ENCODE measurements at regions not wholly inside any gene's neighbourhood (a gene's known extent, or its start where the extent isn't known, plus 50 kb on each side); places are given as distances from the start of the nearest gene placed in this dataset.
"Not testable (repeated sequence)": the region's sequence is repeated elsewhere in the genome, so short reads cannot be mapped to it uniquely, and the experiment has no call there.

GRCh38 chr4:128536746-128537145 lies 249.1 kb upstream of the PGRMC2 start:
- Histone ChIP-seq H3K9me3 (ENCODE audit: control insufficient read depth, low read depth, low read length) (no peaks in the 10 kb centered on the region), H3K27me3 (ENCODE audit: control insufficient read depth, extremely low read depth, insufficient read depth, low read length) (no peaks in the 10 kb centered on the region), H3K36me3 (ENCODE audit: control insufficient read depth in 2 of 2, extremely low read depth in 1 of 2, insufficient read depth in 2 of 2, low read length in 2 of 2) (no peaks in the 10 kb centered on the region), H3K9me1 (ENCODE audit: control insufficient read depth, extremely low read depth, insufficient read depth, low read length) (no peaks in the 10 kb centered on the region), H3K79me2 (ENCODE audit: control insufficient read depth, insufficient read depth, low read length) (no peaks in the 10 kb centered on the region), H4K20me1 (ENCODE audit: control insufficient read depth, extremely low read depth, insufficient read depth, low read length) (no peaks in the 10 kb centered on the region), H3K9ac (ENCODE audit: control insufficient read depth, extremely low read depth, insufficient read depth, low read length) (no peak overlapping the region), H3K4me3 (ENCODE audit: control insufficient read depth in 2 of 3, extremely low read depth in 1 of 3, insufficient read depth in 2 of 3, low read depth in 1 of 3, low read length in 3 of 3) (no peak overlapping the region), H3K4me2 (ENCODE audit: control insufficient read depth, extremely low read depth, insufficient read depth, low read depth, low read length) (no peak overlapping the region), H2AFZ (ENCODE audit: control insufficient read depth, low read length) (no peak overlapping the region), H3K4me1 (ENCODE audit: control insufficient read depth, extremely low read depth, insufficient read depth, low read length) (no peaks in the 10 kb centered on the region), H3K27ac (ENCODE audit: control insufficient read depth, insufficient read depth, low read length) (no peak overlapping the region)
- no peak for TF ChIP-seq CTCF (optimal IDR thresholded peaks at IDR 0.05 in 1 of 3, IDR thresholded peaks at IDR 0.05 in 1 of 3, conservative IDR thresholded peaks at IDR 0.05 in 1 of 3; ENCODE audit: extremely low read depth in 1 of 3, insufficient read depth in 2 of 3, low read length in 3 of 3)
- no peak for TF ChIP-seq EZH2 (IDR thresholded peaks at IDR 0.05; ENCODE audit: low read length)
- FAIRE-seq, result no peak
- no peak for DNase-seq (ENCODE audit: low read depth, low spot score)
- dilution Hi-C loops (cut with MboI; ENCODE audit: extremely low pct_ligation_motif_present, low sequenced_read_pairs), result no loop called here

GRCh38 chr4:128535510-128535909 lies 247.9 kb upstream of the PGRMC2 start:
- H3K9me1 ChIP-seq (ENCODE audit: control insufficient read depth, extremely low read depth, insufficient read depth, low read length); DNase-seq (ENCODE audit: low read depth, low spot score); H2AFZ ChIP-seq (ENCODE audit: control insufficient read depth, low read length); H3K79me2 ChIP-seq (ENCODE audit: control insufficient read depth, insufficient read depth, low read length); FAIRE-seq; H3K4me2 ChIP-seq (ENCODE audit: control insufficient read depth, extremely low read depth, insufficient read depth, low read depth, low read length); H3K27ac ChIP-seq (ENCODE audit: control insufficient read depth, insufficient read depth, low read length); H3K4me1 ChIP-seq (ENCODE audit: control insufficient read depth, extremely low read depth, insufficient read depth, low read length); H3K9ac ChIP-seq (ENCODE audit: control insufficient read depth, extremely low read depth, insufficient read depth, low read length); H4K20me1 ChIP-seq (ENCODE audit: control insufficient read depth, extremely low read depth, insufficient read depth, low read length); H3K27me3 ChIP-seq (ENCODE audit: control insufficient read depth, extremely low read depth, insufficient read depth, low read length); H3K9me3 ChIP-seq (ENCODE audit: control insufficient read depth, low read depth, low read length); dilution Hi-C loops (cut with MboI; ENCODE audit: extremely low pct_ligation_motif_present, low sequenced_read_pairs); H3K4me3 ChIP-seq (ENCODE audit: control insufficient read depth in 2 of 3, extremely low read depth in 1 of 3, insufficient read depth in 2 of 3, low read depth in 1 of 3, low read length in 3 of 3); H3K36me3 ChIP-seq (ENCODE audit: control insufficient read depth in 2 of 2, extremely low read depth in 1 of 2, insufficient read depth in 2 of 2, low read length in 2 of 2): not testable (repeated sequence)

- Histone ChIP-seq H3K27ac (ENCODE audit: control insufficient read depth, insufficient read depth, low read length) (peak overlapping the region; percentile 38), H3K9ac (ENCODE audit: control insufficient read depth, extremely low read depth, insufficient read depth, low read length) (no peak overlapping the region), H3K9me1 (ENCODE audit: control insufficient read depth, extremely low read depth, insufficient read depth, low read length) (no peaks in the 10 kb centered on the region), H3K9me3 (ENCODE audit: control insufficient read depth, low read depth, low read length) (no peaks in the 10 kb centered on the region), H3K4me1 (ENCODE audit: control insufficient read depth, extremely low read depth, insufficient read depth, low read length) (peaks cover 40% of the 10 kb centered on the region), H4K20me1 (ENCODE audit: control insufficient read depth, extremely low read depth, insufficient read depth, low read length) (no peaks in the 10 kb centered on the region), H3K27me3 (ENCODE audit: control insufficient read depth, extremely low read depth, insufficient read depth, low read length) (no peaks in the 10 kb centered on the region), H3K79me2 (ENCODE audit: control insufficient read depth, insufficient read depth, low read length) (no peaks in the 10 kb centered on the region), H2AFZ (ENCODE audit: control insufficient read depth, low read length) (no peak overlapping the region), H3K36me3 (ENCODE audit: control insufficient read depth in 2 of 2, extremely low read depth in 1 of 2, insufficient read depth in 2 of 2, low read length in 2 of 2) (no peaks in the 10 kb centered on the region), H3K4me3 (ENCODE audit: control insufficient read depth in 2 of 3, extremely low read depth in 1 of 3, insufficient read depth in 2 of 3, low read depth in 1 of 3, low read length in 3 of 3) (no peak overlapping the region), H3K4me2 (ENCODE audit: control insufficient read depth, extremely low read depth, insufficient read depth, low read depth, low read length) (peak overlapping the region; percentile 70)
- peak; percentile 76 for DNase-seq (ENCODE audit: low read depth, low spot score)
- no peak for TF ChIP-seq EZH2 (IDR thresholded peaks at IDR 0.05; ENCODE audit: low read length)
- no peak for TF ChIP-seq CTCF (optimal IDR thresholded peaks at IDR 0.05 in 1 of 3, IDR thresholded peaks at IDR 0.05 in 1 of 3, conservative IDR thresholded peaks at IDR 0.05 in 1 of 3; ENCODE audit: extremely low read depth in 1 of 3, insufficient read depth in 2 of 3, low read length in 3 of 3)
- peak; percentile 85 for FAIRE-seq
- dilution Hi-C loops (cut with MboI; ENCODE audit: extremely low pct_ligation_motif_present, low sequenced_read_pairs), result no loop called here
Measured at GRCh38 chr4:128528793-128529553, 241.4 kb upstream of the PGRMC2 start.

Data from keratinocyte (primary cell).